ENCODE measurements at regions not wholly inside any gene's neighbourhood (a gene's known extent, or its start where the extent isn't known, plus 50 kb on each side); places are given as distances from the start of the nearest gene placed in this dataset.

- TF ChIP-seq CTCF (IDR thresholded peaks at IDR 0.05) (no peak), RNF2 (IDR thresholded peaks at IDR 0.05; ENCODE audit: borderline replicate concordance, low read depth) (no peak), KDM1A (IDR thresholded peaks at IDR 0.05; ENCODE audit: low read depth) (no peak), POLR2A (IDR thresholded peaks at IDR 0.05; ENCODE audit: low read length) (no peak), NR3C1 (IDR thresholded peaks at IDR 0.05) (no peak), EP300 (IDR thresholded peaks at IDR 0.05) (no peak), CBX8 (IDR thresholded peaks at IDR 0.05) (no peak), RFX5 (IDR thresholded peaks at IDR 0.05) (no peak)
- TF ChIP-seq, protein P1, sequence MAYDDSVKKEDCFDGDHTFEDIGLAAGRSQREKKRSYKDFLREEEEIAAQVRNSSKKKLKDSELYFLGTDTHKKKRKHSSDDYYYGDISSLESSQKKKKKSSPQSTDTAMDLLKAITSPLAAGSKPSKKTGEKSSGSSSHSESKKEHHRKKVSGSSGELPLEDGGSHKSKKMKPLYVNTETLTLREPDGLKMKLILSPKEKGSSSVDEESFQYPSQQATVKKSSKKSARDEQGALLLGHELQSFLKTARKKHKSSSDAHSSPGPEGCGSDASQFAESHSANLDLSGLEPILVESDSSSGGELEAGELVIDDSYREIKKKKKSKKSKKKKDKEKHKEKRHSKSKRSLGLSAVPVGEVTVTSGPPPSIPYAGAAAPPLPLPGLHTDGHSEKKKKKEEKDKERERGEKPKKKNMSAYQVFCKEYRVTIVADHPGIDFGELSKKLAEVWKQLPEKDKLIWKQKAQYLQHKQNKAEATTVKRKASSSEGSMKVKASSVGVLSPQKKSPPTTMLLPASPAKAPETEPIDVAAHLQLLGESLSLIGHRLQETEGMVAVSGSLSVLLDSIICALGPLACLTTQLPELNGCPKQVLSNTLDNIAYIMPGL (CRISPR knock-in tag; IDR thresholded peaks at IDR 0.05; ENCODE audit: borderline replicate concordance): no peak
- TF ChIP-seq, protein P2, sequence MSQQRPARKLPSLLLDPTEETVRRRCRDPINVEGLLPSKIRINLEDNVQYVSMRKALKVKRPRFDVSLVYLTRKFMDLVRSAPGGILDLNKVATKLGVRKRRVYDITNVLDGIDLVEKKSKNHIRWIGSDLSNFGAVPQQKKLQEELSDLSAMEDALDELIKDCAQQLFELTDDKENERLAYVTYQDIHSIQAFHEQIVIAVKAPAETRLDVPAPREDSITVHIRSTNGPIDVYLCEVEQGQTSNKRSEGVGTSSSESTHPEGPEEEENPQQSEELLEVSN (IDR thresholded peaks at IDR 0.05; ENCODE audit: borderline replicate concordance, low read depth): no peak
- TF ChIP-seq, protein P3, sequence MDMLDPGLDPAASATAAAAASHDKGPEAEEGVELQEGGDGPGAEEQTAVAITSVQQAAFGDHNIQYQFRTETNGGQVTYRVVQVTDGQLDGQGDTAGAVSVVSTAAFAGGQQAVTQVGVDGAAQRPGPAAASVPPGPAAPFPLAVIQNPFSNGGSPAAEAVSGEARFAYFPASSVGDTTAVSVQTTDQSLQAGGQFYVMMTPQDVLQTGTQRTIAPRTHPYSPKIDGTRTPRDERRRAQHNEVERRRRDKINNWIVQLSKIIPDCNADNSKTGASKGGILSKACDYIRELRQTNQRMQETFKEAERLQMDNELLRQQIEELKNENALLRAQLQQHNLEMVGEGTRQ (IDR thresholded peaks at IDR 0.05): no peak
These were observed 378.9 kb downstream of the KCTD16 start for GRCh38 chr5:144549580-144549979.

Measured in A549 (cell line).